C4-2B (cell line): ENCODE measurements at regions not wholly inside any gene's neighbourhood (a gene's known extent, or its start where the extent isn't known, plus 50 kb on each side); places are given as distances from the start of the nearest gene placed in this dataset.

Source experiments
- ZFX ChIP-seq: fragments of 450-650 bp; IDR thresholded peaks from 2 replicates; pipeline ENCODE4 v1.6.1; 2017
- TF ChIP-seq, protein P1 (sequence below): fragments of 450-650 bp; conservative IDR thresholded peaks from 2 replicates; pipeline ENCODE4 v1.5.1; 2017; ENCODE audit warnings: mild to moderate bottlenecking

DNA sequence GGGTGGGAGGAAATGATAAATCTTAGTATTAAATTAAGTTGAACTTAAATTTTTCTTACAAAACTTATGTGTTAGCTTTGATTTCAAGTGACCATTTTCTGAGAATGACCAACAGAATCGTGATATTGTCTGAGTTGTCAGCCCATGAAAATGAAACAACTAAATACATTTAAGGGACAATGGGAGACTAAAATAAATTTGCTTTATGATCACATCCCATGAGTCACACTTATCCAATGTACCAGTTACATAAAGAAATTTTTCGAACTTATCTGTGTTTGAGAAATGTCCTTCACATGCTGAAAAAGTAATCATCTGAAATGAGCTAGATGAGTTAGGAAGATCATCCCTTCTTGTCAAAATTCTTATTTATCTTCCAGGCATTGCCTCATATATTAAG lies 415.9 kb upstream of the SYT1 start:
- TF ChIP-seq, protein P1, sequence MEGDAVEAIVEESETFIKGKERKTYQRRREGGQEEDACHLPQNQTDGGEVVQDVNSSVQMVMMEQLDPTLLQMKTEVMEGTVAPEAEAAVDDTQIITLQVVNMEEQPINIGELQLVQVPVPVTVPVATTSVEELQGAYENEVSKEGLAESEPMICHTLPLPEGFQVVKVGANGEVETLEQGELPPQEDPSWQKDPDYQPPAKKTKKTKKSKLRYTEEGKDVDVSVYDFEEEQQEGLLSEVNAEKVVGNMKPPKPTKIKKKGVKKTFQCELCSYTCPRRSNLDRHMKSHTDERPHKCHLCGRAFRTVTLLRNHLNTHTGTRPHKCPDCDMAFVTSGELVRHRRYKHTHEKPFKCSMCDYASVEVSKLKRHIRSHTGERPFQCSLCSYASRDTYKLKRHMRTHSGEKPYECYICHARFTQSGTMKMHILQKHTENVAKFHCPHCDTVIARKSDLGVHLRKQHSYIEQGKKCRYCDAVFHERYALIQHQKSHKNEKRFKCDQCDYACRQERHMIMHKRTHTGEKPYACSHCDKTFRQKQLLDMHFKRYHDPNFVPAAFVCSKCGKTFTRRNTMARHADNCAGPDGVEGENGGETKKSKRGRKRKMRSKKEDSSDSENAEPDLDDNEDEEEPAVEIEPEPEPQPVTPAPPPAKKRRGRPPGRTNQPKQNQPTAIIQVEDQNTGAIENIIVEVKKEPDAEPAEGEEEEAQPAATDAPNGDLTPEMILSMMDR: no peak
- TF ChIP-seq ZFX: no peak
